A673 (cell line): ENCODE measurements at regions not wholly inside any gene's neighbourhood (a gene's known extent, or its start where the extent isn't known, plus 50 kb on each side); places are given as distances from the start of the nearest gene placed in this dataset.

ENCODE experiments used
- BruUV-seq: library from RNA; stranded (reverse); fragments of 400-500 nt; replicated peaks from 2 replicates; lab custom pipeline; 2021; lab: Mats Ljungman, UMichigan
- CTCF ChIA-PET: fragments of 300-600 bp; sonication (Branson Sonifier 250); formaldehyde crosslinking; loops from one replicate; lab custom pipeline; 2022; ENCODE audit warnings: antibody characterized with exemption; lab: Charles Lee
- POLR2A ChIA-PET: fragments of 300-600 bp; sonication (Branson Sonifier 250); formaldehyde crosslinking; loops from one replicate; lab custom pipeline; 2022; ENCODE audit warnings: antibody characterized with exemption; ENCODE audit not compliant: low non-redundant PET; lab: Charles Lee
- DNase-seq: peaks from one replicate; pipeline ENCODE4 v3.0.0-alpha.2; 2015; ENCODE audit warnings: low spot score
- H3K27ac ChIP-seq: fragments of 200-600 bp; sonication (generic); 2 replicates; pipeline ENCODE4 v1.5.1; 2016; ENCODE audit warnings: mixed run types, low read depth, mild to moderate bottlenecking, mixed read lengths, antibody characterized with exemption, low read length; ENCODE audit not compliant: poor library complexity, severe bottlenecking
- H3K27me3 ChIP-seq: fragments of 200-600 bp; sonication (generic); replicated peaks from 2 replicates; pipeline ENCODE4 v1.6.1; 2017; ENCODE audit warnings: mixed run types, low read depth, mild to moderate bottlenecking, mixed read lengths, antibody characterized with exemption, low read length; ENCODE audit not compliant: insufficient read depth, poor library complexity
- H3K36me3 ChIP-seq: fragments of 200-600 bp; sonication (generic); 2 replicates; pipeline ENCODE4 v1.6.1; 2016; ENCODE audit warnings: mixed run types, mild to moderate bottlenecking, mixed read lengths, antibody characterized with exemption, low read length; ENCODE audit not compliant: insufficient read depth, poor library complexity, severe bottlenecking
- H3K4me1 ChIP-seq: fragments of 200-600 bp; sonication (generic); 2 replicates; pipeline ENCODE4 v1.6.1; 2017; ENCODE audit warnings: mixed run types, mild to moderate bottlenecking, mixed read lengths, antibody characterized with exemption, low read length; ENCODE audit not compliant: insufficient read depth, poor library complexity, severe bottlenecking
- H3K4me3 ChIP-seq: fragments of 200-600 bp; sonication (generic); 2 replicates; pipeline ENCODE4 v1.5.1; 2016; ENCODE audit warnings: low read depth, mixed run types, mild to moderate bottlenecking, mixed read lengths, low read length; ENCODE audit not compliant: poor library complexity, severe bottlenecking
- H3K9me3 ChIP-seq: fragments of 200-600 bp; sonication (generic); 2 replicates; pipeline ENCODE4 v1.6.1; 2016; ENCODE audit warnings: mixed run types, low read depth, mild to moderate bottlenecking, mixed read lengths, antibody characterized with exemption, low read length; ENCODE audit not compliant: poor library complexity, severe bottlenecking
- CTCF ChIP-seq: fragments of 300-800, 200-600 bp; sonication (generic); conservative IDR thresholded peaks from 2 replicates; pipeline ENCODE4 v1.5.1; 2017; ENCODE audit warnings: low read depth, mild to moderate bottlenecking, antibody characterized with exemption, low read length, moderate library complexity, mixed read lengths
- EZH2 ChIP-seq: fragments of 200-600 bp; sonication (generic); IDR thresholded peaks from 2 replicates; pipeline ENCODE4 v1.6.1; 2017; ENCODE audit warnings: borderline replicate concordance, low read depth, mild to moderate bottlenecking, mixed read lengths, antibody characterized with exemption, low read length; ENCODE audit not compliant: poor library complexity, severe bottlenecking
- intact Hi-C: fragments of 100-400 bp; cut with micrococcal nuclease; formaldehyde crosslinking; loops from one replicate; pipeline ENCODE4 v1.10.0; 2022; ENCODE audit not compliant: unreplicated experiment

- Histone ChIP-seq H3K9me3 (no peaks in the 10 kb centered on the region), H3K27ac (no peak overlapping the region), H3K36me3 (no peaks in the 10 kb centered on the region), H3K4me1 (no peaks in the 10 kb centered on the region), H3K27me3 (no peaks in the 10 kb centered on the region), H3K4me3 (no peak overlapping the region)
- intact Hi-C loops: no loop called here
- BruUV-seq: no TSS peak
- DNase-seq: no peak
- TF ChIP-seq CTCF: no peak
- no peak for TF ChIP-seq EZH2
- ChIA-PET CTCF (no interaction called here), POLR2A (no interaction called here)
Measured at GRCh38 chr18:14974088-14974487, 226.1 kb downstream of the ANKRD30B start.

- intact Hi-C loops: no loop called here
- TF ChIP-seq EZH2 (no peak), CTCF (no peak)
- CTCF ChIA-PET: no interaction called here
Measured at GRCh38 chr18:14974576-14974975, 226.6 kb downstream of the ANKRD30B start.

GRCh38 chr18:14975431-14975830 lies 227.5 kb downstream of the ANKRD30B start:
- no TSS peak for BruUV-seq

More at GRCh38 chr18:14974576-14974975, 226.6 kb downstream of the ANKRD30B start:
- Histone ChIP-seq H3K9me3 (no peaks in the 10 kb centered on the region), H3K36me3 (no peaks in the 10 kb centered on the region), H3K27me3 (no peaks in the 10 kb centered on the region), H3K27ac (no peak overlapping the region), H3K4me1 (no peaks in the 10 kb centered on the region), H3K4me3 (no peak overlapping the region)
- DNase-seq: no peak
- POLR2A ChIA-PET: no interaction called here
- BruUV-seq: no TSS peak

More at GRCh38 chr18:14975431-14975830, 227.5 kb downstream of the ANKRD30B start:
- no peaks in the 10 kb centered on the region for H3K4me1 ChIP-seq
- TF ChIP-seq CTCF (no peak), EZH2 (no peak)
- H3K9me3 ChIP-seq: no peaks in the 10 kb centered on the region
- no peak for DNase-seq
- intact Hi-C loops: no loop called here
- no peaks in the 10 kb centered on the region for H3K27me3 ChIP-seq
- ChIA-PET POLR2A (no interaction called here), CTCF (no interaction called here)
- H3K4me3 ChIP-seq: no peak overlapping the region
- H3K36me3 ChIP-seq: no peaks in the 10 kb centered on the region
- no peak overlapping the region for H3K27ac ChIP-seq
